HUES6 (cell line): ENCODE measurements at regions not wholly inside any gene's neighbourhood (a gene's known extent, or its start where the extent isn't known, plus 50 kb on each side); places are given as distances from the start of the nearest gene placed in this dataset.
"Not testable (repeated sequence)": the region's sequence is repeated elsewhere in the genome, so short reads cannot be mapped to it uniquely, and the experiment has no call there.

ENCODE experiments used
- H3K27ac ChIP-seq: 2 replicates; pipeline ENCODE4 v1.7.0; 2013; ENCODE audit warnings: low read depth, mild to moderate bottlenecking, low read length, inconsistent platforms
- H3K27me3 ChIP-seq: 2 replicates; pipeline ENCODE4 v1.6.1; 2013; ENCODE audit warnings: low read length; ENCODE audit not compliant: control insufficient read depth, insufficient read depth
- H3K36me3 ChIP-seq: 2 replicates; pipeline ENCODE4 v1.6.1; 2013; ENCODE audit warnings: low read length; ENCODE audit not compliant: control insufficient read depth, insufficient read depth
- H3K4me1 ChIP-seq: 2 replicates; pipeline ENCODE4 v1.6.1; 2013; ENCODE audit warnings: low read length; ENCODE audit not compliant: control insufficient read depth, insufficient read depth
- H3K4me3 ChIP-seq: 2 replicates; pipeline ENCODE4 v1.5.1; 2013; ENCODE audit warnings: low read depth, low read length
- H3K9ac ChIP-seq: one replicate; pipeline ENCODE4 v1.6.1; 2013; ENCODE audit warnings: mild to moderate bottlenecking, low read length
- H3K9me3 ChIP-seq: 2 replicates; pipeline ENCODE4 v1.6.1; 2013; ENCODE audit warnings: low read depth, low read length; ENCODE audit not compliant: control insufficient read depth, insufficient read depth

- H3K27ac ChIP-seq: peak overlapping the region; percentile 78; the same call in 1 of the 2 replicates
- H3K36me3 ChIP-seq: no peaks in the 10 kb centered on the region
- no peak overlapping the region for H3K4me3 ChIP-seq
- H3K9ac ChIP-seq: no peak overlapping the region
- peaks cover 19% of the 10 kb centered on the region for H3K4me1 ChIP-seq
- H3K27me3 ChIP-seq: no peaks in the 10 kb centered on the region
- no peaks in the 10 kb centered on the region for H3K9me3 ChIP-seq
Observed at GRCh38 chr5:74499256-74500050, 141.1 kb downstream of the ENC1 start.

GRCh38 chr5:74497706-74498105 is 142.8 kb downstream of the ENC1 start:
- Histone ChIP-seq H3K4me3 (no peak overlapping the region), H3K27ac (no peak overlapping the region), H3K36me3 (no peaks in the 10 kb centered on the region), H3K9me3 (no peaks in the 10 kb centered on the region), H3K27me3 (no peaks in the 10 kb centered on the region), H3K9ac (no peak overlapping the region), H3K4me1 (peaks cover 19% of the 10 kb centered on the region)

GRCh38 chr5:74493411-74493810 is 147.1 kb downstream of the ENC1 start:
- Histone ChIP-seq H3K9me3 (no peaks in the 10 kb centered on the region), H3K27ac (no peak overlapping the region), H3K27me3 (no peaks in the 10 kb centered on the region), H3K36me3 (no peaks in the 10 kb centered on the region), H3K9ac (no peak overlapping the region), H3K4me1 (no peaks in the 10 kb centered on the region; the same call in 1 of the 2 replicates), H3K4me3 (no peak overlapping the region)

GRCh38 chr5:74492230-74492629 is 148.3 kb downstream of the ENC1 start:
- Histone ChIP-seq H3K36me3 (no peaks in the 10 kb centered on the region), H3K9ac (no peak overlapping the region), H3K27me3 (no peaks in the 10 kb centered on the region), H3K4me1 (no peaks in the 10 kb centered on the region; the same call in 1 of the 2 replicates), H3K4me3 (no peak overlapping the region), H3K9me3 (no peaks in the 10 kb centered on the region), H3K27ac (no peak overlapping the region)

- Histone ChIP-seq H3K4me3 (no peak overlapping the region), H3K9ac (no peak overlapping the region), H3K4me1 (no peaks in the 10 kb centered on the region; the same call in 1 of the 2 replicates), H3K27me3 (no peaks in the 10 kb centered on the region), H3K36me3 (no peaks in the 10 kb centered on the region), H3K27ac (no peak overlapping the region), H3K9me3 (no peaks in the 10 kb centered on the region)
Observed at GRCh38 chr5:74491586-74491985, 148.9 kb downstream of the ENC1 start.

GRCh38 chr5:74490814-74491213 is 149.7 kb downstream of the ENC1 start:
- no peaks in the 10 kb centered on the region for H3K4me1 ChIP-seq
- H3K9ac ChIP-seq: no peak overlapping the region
- no peaks in the 10 kb centered on the region for H3K27me3 ChIP-seq
- H3K9me3 ChIP-seq: no peaks in the 10 kb centered on the region
- H3K36me3 ChIP-seq: no peaks in the 10 kb centered on the region
- no peak overlapping the region for H3K4me3 ChIP-seq
- no peak overlapping the region for H3K27ac ChIP-seq

GRCh38 chr5:74482990-74483389 is 157.5 kb downstream of the ENC1 start:
- H3K4me1 ChIP-seq: peaks cover 19% of the 10 kb centered on the region
- no peaks in the 10 kb centered on the region for H3K36me3 ChIP-seq
- no peak overlapping the region for H3K9ac ChIP-seq
- H3K9me3 ChIP-seq: no peaks in the 10 kb centered on the region
- no peak overlapping the region for H3K4me3 ChIP-seq
- no peak overlapping the region for H3K27ac ChIP-seq
- no peaks in the 10 kb centered on the region for H3K27me3 ChIP-seq

- H3K27ac ChIP-seq: no peak overlapping the region
- no peaks in the 10 kb centered on the region for H3K27me3 ChIP-seq
- H3K9ac ChIP-seq: no peak overlapping the region
- H3K9me3 ChIP-seq: no peaks in the 10 kb centered on the region
- H3K4me3 ChIP-seq: no peak overlapping the region
- peaks cover 19% of the 10 kb centered on the region for H3K4me1 ChIP-seq
- no peaks in the 10 kb centered on the region for H3K36me3 ChIP-seq
Observed at GRCh38 chr5:74482523-74482922, 158.0 kb downstream of the ENC1 start.

GRCh38 chr5:74481357-74481756 is 159.2 kb downstream of the ENC1 start:
- not testable (repeated sequence) for H3K9me3 ChIP-seq, H3K4me3 ChIP-seq, H3K36me3 ChIP-seq, H3K9ac ChIP-seq, H3K27me3 ChIP-seq, H3K27ac ChIP-seq
- peaks cover 24% of the 10 kb centered on the region for H3K4me1 ChIP-seq

- no peaks in the 10 kb centered on the region for H3K9me3 ChIP-seq
Observed at GRCh38 chr5:74480201-74480600, 160.3 kb downstream of the ENC1 start.

GRCh38 chr5:74478328-74478727 is 162.2 kb downstream of the ENC1 start:
- Histone ChIP-seq H3K4me3 (no peak overlapping the region), H3K9ac (no peak overlapping the region), H3K36me3 (no peaks in the 10 kb centered on the region), H3K27me3 (no peaks in the 10 kb centered on the region), H3K27ac (no peak overlapping the region), H3K4me1 (peaks cover 25% of the 10 kb centered on the region), H3K9me3 (no peaks in the 10 kb centered on the region)

More at GRCh38 chr5:74480201-74480600, 160.3 kb downstream of the ENC1 start:
- H3K36me3 ChIP-seq: no peaks in the 10 kb centered on the region
- no peaks in the 10 kb centered on the region for H3K27me3 ChIP-seq
- H3K4me1 ChIP-seq: peaks cover 29% of the 10 kb centered on the region
- no peak overlapping the region for H3K9ac ChIP-seq
- no peak overlapping the region for H3K4me3 ChIP-seq
- no peak overlapping the region for H3K27ac ChIP-seq
